HK-2 (cell line): ENCODE measurements at regions not wholly inside any gene's neighbourhood (a gene's known extent, or its start where the extent isn't known, plus 50 kb on each side); places are given as distances from the start of the nearest gene placed in this dataset.
"Not testable (repeated sequence)": the region's sequence is repeated elsewhere in the genome, so short reads cannot be mapped to it uniquely, and the experiment has no call there.

Experiments used
- DNase-seq: peaks from one replicate; pipeline ENCODE4 v3.0.0-alpha.2; 2018; ENCODE audit not compliant: unreplicated experiment

DNA sequence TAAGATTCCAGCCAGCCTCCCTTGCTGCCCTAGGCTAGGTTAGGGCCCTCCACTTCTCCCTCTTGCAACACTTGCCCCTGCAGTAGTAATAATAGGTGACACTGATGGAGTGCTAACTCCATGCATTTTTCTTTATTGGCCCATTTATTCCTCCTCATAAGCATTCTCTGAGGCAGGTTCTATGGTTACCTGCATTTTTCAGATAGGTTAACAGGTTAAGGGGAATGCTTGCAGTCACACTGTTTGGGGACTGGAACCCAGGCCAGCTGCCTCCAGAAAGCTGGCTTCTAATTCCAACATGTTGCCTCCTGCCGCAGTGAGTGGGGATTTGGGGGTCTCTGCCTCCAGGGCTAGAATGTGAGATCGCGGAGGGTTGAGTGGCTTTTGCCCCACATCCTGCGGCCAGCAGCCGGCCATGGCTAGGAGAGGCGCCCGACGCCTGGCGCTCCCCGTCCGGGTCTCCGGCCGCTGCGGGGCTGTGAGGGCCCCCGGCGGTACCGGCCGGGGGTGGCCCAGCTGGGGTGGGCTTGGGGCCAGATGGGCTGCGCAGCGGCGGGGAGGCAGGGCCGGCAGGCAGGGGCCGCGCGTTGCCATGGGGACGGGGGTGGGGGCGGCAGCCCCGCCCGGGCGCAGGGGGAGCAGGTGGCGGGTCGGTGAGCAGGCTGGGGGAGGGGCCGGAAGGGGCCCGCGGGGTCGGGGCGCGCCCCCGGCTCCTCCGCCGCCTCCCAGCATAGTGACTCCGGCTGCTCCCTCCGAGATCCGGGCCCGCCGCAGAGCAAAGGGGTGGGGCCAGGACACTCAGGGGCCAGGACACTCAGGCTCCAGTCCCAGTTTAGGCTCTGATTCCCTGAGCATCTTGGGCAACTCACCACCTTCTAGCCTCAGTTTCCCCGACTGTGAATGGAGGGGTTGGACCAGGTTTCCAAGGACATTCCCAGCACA is 68.4 kb upstream of the SSBP3 start:
- no peak for DNase-seq

DNA sequence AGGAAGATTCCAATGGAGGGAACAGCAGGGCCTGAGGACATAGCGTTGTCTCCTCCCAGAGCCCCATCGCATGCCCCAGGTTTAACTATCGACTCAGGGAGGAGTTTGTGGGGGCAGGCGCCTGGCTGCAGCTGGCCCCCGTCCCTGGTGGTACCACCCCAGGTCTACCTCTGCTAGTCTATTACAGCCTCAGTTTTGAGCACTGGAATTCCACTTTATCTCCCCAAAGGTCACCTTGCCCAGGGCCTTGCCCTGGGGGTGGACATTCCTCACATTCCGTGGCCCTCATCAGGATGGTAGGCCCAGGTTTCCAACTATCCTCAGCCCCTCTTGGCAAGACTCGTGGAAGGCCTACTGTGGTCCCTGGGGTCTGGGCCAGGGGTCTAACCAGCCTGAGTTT is 65.4 kb upstream of the SSBP3 start:
- DNase-seq = no peak

DNA sequence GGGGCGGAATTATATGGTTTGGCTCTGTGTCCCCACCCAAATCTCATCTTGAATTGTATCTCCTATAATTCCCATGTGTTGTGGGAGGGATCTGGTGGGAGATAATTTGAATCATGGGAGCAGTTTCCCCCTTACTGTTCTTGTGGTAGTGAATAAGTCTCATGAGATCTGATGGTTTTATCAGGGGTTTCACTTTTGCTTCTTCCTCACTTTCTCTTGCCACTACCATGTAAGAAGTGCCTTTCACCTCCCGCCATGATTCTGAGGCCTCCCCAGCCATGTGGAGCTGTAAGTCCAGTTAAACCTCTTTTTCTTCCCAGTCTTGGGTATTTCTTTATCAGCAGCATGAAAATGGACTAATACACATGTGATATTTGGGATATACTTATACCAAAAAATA is 63.2 kb upstream of the SSBP3 start:
- not testable (repeated sequence) for DNase-seq

DNA sequence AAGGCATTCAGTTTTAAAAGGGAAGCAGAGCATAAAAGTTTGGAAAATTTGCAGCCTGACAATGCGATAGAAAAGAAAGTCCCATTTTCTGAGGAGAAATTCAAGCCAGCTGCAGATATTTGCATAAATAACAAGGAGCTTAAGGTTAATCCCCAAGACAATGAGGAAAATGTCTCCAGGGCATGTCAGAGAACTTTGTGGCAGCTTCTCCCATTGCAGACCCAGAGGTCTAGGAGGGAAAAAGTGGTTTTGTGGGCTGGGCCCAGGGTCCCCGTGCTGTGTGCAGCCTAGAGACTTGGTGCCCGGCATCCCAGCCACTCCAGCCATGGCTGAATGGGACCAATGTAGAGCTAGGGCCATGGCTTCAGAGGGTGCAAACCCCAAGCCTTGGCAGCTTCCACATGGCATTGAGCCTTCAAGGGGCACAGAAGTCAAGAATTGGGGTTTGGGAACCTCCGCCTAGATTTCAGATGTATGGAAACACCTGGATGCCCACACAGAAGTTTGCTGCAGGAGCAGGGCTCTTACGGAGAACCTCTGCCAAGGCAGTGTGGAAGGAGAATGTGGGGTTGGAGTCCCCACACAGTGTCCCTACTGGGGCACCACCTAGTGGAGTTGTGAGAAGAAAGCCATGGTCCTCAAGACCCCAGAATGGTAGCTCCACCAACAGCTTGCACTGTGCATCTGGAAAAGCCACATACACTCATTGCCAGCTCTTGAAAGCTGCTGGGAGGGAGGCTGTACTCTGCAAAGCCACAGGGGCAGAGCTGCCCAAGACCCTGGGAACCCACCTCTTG is 62.3 kb upstream of the SSBP3 start:
- DNase-seq = not testable (repeated sequence)

DNA sequence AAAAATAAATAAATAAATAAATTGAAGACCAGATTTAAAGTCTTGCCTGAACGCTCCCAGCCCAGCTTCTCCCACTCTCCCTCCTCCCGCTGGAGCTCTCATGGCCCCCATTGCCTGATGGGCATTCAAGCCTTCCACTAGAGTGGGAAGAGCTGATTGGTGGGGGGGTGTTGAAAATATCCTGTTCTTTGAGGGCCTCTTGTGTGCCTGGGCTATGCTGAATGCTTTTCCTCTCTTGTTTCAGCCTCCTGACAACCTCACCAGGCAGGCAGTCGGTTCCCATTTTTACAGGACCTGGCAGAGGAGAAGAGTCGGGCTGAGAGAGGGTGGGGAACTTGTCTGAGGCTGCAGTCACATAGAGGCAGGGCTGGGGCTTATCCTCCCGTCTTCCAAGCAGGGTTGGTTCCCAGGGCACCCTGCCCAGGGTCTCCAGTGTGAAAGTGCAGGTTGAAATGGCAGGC is 59.2 kb upstream of the SSBP3 start:
- DNase-seq = no peak

DNA sequence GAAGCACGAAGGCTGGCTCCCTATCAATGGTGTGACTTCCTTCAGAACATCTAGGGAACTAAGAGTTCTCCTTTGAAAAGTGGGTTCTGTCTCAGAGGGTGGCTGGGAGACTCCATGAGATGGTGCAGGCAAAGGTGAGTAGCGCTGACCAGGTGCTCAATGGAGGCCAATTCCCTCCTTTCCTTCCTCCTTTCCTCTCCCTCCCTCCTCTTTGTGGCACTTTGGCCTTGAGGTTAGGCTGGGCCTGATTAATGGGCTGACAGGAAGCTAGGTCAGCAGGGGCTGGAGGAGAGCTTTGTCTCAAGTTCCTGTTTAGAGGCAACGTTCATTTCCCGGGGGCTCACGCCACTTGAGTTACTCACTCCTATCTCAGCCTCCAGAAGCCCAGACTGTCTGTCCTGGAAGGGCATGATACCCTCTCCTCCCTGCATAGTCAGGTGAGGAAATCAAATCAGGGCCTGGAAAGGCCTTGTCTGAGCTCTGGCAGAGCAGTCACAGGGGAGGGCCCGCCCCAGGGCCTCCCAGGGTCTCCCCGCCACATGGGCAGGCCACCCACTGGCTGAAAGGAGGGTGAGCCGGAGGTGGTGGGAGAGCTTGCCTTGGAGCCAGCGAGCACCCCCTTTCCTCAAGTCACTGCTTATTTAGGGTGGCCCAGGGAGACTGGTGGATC is 58.4 kb upstream of the SSBP3 start:
- DNase-seq = no peak

DNA sequence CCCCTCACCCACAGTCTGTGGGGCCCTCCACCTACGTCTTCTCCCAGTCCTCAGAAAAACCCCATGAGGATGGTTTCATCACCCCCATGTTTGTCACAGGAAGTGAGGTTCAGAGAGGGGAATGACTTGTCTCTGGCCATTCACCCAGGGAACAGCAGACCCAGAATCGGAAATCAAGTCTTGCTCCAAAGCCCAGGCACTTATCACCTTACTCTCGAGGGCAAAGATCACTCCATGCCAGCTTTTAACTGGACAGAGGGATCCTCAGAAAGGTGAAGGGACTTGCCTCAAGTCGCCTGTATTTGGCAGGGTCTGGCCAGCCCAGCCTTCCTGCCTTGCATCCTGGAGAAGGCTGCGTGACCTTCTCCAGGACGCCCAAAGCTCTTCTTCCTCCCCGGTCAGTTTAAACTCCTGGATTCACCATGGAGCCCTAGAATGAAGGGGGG is 57.9 kb upstream of the SSBP3 start:
- DNase-seq = no peak

DNA sequence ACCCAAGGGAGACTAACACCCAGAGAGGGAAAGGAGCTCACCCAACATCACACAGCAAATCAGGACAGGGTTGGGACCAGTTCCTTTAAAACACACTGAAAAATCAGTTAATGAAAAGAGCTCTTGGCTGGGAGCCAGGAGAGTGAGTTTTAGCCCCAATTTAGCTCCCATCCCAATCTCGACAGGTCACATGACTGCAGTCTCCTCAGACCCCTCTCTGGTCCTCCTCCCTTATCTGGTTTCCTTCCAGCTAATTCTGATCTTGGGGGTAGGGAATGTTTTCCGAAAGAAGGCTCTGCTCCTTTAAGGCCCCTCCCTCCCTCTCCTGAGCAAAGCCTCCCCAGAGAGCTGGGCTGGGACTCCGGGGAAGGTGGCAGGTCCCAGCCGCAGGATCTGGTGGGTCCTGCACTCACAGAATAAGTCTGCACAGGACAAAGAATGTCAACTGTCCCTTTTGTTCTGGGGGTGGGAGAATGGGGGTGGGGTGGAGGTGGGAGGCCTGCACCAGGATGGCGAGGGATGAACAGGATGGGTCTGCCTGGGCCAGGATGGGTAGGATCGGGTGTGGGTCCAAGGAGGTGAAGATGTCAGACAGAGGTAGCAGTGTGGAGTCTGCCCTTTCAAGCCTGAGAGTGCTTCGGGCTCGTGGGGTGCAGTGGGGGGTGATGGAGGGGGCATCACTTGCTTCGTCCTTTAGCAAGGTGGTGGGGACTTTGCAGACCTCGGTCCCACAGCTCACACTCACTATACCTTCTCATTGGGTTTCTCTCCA is 57.3 kb upstream of the SSBP3 start:
- DNase-seq = no peak

DNA sequence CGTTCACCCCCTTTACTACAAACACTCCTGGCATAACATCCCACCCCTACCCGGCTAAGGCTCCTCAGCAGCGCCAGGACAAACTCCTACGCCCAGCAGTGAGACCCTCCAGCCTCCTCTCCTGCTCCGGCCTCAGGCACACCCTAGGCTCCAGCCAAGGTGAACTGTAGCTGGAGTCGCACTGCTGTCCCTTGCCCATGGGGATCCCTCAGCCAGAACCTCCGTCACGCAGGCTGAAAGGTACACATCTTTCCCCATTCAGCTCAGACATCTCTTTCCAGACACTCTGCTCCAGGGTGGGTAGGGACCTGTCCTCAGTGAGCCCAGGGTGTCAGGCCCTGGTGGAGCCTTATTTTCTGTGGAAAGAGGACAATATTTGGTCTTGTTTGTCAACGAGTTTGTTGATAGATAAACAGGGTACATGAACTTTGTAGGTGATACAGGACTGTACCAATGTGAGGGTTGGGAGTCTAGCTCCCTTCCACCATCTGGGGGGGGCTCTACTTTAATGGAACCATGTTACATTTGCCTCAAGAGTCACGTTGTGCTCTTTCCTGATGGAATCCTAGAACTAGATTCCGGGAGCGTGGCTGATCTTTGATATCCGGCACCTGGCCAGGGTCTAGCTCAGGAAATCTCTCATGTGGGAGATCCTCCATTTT is 56.5 kb upstream of the SSBP3 start:
- no peak for DNase-seq

DNA sequence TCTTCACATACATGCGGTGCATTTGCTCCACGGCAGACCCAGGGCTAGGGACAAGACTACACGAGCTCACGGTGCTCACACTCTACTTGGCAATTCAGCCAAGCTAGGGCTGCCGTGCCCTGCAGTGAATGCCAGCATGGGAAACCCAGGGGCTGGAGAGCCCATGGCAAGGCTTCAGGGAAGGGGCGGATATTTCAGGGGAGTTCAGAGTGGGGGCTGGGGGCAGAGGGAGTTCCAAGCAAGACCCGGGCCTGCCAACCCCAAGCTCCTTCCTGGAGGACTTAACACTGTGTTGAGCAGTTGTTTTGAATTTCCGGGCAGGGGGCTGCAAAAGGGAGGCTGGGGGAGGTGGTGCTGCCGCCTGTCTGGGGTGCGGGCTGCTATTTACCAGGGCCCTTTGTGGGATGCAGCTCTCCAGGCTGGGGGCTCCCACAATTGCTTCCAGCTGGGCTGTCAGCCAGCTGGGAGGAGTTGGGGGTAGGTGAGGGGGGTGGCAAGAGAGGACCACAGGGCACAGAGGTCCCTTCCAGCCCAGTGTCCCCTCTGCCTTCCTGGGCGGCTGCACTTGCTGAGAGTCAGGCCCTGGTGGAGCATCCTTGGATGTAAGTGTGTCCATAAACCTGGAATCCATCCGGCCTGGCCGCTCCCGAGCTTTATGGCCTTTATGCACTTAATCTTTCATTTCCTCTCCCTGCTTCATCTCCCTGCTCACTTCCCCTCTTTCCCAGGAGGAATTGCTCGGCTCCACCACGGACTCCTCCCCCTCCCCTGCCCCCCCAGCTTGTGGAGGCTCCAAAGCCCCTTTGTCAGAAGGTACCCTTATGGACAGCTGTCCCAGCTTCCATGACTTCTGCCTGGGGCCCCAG is 55.8 kb upstream of the SSBP3 start:
- no peak for DNase-seq

DNA sequence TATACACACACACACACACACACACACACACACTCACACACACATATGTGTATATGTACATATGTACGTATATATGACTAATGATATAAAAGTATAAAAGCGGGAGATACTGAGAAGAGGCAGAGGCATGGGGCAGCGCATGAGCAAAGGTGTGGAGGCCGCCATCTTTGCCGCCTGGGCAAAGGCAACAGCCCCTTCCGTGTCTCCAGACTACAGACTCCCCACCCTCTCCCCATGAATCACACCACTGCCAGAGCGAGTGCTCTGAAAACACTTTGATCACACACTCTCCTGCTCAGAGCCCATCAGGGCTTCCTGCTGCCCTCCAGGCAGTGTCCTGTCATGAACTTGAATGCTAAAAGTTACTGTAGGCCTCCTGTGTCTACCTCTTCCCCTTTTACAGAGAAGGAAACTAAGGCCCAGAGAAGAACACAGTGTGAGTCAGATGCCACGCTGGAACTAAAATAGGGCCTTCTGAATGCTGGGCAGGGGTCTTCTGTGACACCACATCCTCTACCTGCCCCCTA is 54.7 kb upstream of the SSBP3 start:
- DNase-seq = no peak

DNA sequence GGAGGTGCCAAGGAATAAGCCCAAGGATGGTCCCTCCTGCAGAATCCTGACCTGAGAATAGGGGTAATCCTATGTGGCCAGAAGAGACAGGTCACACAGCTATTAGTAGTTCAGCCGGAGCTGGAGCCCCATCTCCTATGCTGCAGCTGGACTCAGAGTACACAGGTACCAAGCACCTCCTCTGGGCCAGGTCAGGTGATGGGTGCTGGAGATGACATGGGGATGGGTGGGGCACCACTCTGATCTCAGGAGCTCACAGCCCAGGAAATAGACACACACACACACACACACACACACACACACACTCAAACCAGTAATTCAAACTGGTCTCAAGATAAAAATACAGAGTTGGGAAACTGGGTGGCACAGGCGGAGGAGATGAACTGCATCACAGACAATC is 54.2 kb upstream of the SSBP3 start:
- no peak for DNase-seq

DNA sequence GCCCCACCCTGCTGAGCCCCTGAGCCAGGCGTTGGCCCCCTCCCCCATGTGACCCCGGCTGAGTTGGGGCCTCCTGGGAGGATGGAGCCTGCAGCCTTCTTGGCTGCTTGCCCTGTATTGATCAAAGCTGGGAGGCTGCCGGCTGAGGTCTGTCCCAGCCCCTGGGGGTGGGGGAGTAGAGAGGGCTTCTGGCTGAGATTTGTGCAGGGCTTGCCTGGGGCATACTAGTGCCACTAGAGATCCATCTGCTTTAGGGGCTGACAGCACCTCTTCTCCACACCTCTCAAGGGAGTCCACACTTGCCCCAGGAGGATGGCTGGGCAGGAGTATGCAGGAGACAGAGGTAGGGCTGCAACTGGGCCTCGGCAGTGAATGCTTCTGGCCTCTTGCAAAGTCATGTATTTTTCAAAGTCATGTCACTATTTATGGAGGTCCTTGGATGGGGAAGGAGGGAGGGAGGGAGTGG is 53.6 kb upstream of the SSBP3 start:
- DNase-seq = no peak

DNA sequence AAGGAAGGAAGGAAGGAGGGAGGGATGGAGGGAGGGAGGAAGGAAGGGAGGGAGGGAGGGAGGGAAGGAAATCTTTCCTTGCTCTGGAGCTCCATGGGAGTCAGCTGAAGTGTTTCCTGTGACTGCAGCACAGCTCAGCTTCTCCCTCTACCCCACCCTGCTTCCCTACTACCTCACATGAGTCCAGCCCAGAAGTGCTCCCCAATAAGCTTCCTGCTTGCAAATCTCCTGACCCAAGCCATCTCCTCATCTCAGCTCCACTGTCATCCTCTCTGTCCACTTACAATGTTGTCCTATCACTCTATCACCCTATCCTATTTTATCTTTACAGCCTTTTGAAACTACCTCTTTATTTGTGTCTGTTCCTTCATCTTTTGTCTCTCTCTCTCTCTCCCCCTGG is 52.9 kb upstream of the SSBP3 start:
- no peak for DNase-seq

DNA sequence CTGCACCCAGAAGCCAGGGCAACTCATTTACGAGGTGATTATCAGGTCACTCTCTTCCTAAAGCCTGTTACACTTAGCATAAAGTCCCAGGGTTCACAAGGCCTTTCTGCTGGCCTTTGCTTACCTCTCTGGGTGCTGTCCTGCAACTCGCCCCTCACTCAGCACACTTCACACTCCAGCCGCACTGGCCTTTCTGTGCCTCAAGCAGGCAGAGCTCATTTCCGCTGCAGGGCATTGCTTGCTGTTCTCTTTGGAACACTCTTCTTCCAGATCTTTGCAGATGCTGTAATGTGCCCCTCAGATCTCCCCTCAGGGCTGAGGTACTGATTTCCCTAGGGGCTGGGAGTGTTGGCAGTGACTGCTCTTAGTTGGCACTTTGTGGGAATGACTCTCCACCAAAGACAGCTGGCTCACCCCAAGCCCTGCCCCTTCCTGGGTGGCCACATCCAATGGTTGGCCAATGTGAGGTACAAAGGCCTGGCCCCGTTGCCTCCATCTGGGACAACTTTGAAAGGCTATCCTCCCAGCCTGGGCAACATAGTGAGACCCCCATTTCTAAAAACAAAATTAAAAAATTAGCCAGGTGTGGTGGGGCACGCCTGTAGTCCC is 50.8 kb upstream of the SSBP3 start:
- DNase-seq = no peak

DNA sequence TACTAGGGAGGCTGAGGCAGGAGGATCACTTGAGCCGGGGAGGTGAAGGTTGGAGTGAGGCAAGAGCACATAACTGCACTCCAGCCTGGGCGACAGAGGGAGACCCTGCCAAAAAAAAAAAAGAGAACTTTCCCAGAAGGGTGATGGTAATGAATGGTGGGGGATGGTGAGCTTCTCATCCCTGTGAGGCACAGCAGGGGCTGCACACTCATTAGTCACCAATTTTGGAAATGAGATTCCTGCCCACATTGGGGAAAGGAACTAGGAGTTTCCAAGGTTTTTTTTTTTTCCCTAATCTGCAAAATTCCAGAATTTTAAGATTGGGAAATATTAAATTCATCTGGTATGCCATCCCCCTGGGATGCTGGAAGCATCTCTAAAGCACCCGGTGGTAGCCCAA is 50.2 kb upstream of the SSBP3 start:
- DNase-seq = no peak
